ENCODE measurements at regions not wholly inside any gene's neighbourhood (a gene's known extent, or its start where the extent isn't known, plus 50 kb on each side); places are given as distances from the start of the nearest gene placed in this dataset.

GRCh38 chr4:11223311-11223710, 205.4 kb downstream of the HS3ST1 start:
- Histone ChIP-seq H3K4ac (ENCODE audit: low read depth, low read length) (no peak overlapping the region), H4K8ac (ENCODE audit: low read depth in 2 of 2, low read length in 2 of 2) (no peak overlapping the region), H3K9me3 (ENCODE audit: control insufficient read depth, insufficient read depth, low read length) (peaks cover 17% of the 10 kb centered on the region), H2BK120ac (ENCODE audit: low read depth, low read length) (no peak overlapping the region), H3K9me1 (ENCODE audit: insufficient read depth, low read length) (no peaks in the 10 kb centered on the region), H3K27me3 (ENCODE audit: control insufficient read depth, insufficient read depth, low read length) (no peaks in the 10 kb centered on the region), H3K4me2 (ENCODE audit: low read depth, low read length) (no peak overlapping the region), H3K36me3 (ENCODE audit: control insufficient read depth, insufficient read depth, low read length) (no peaks in the 10 kb centered on the region), H2AK9ac (replicated peaks; ENCODE audit: low read depth, low read length, poor library complexity) (no peak overlapping the region), H2AK5ac (ENCODE audit: low read depth, low read length) (no peak overlapping the region), H4K5ac (ENCODE audit: low read depth, low read length) (no peak overlapping the region), H3K14ac (replicated peaks; ENCODE audit: low read depth, low read length) (no peak overlapping the region), H2BK5ac (ENCODE audit: low read depth, low read length, poor library complexity, severe bottlenecking) (no peak overlapping the region), H3K23ac (ENCODE audit: low read depth, low read length) (no peak overlapping the region), H3K4me1 (ENCODE audit: control insufficient read depth, insufficient read depth, low read length) (no peaks in the 10 kb centered on the region), H3K56ac (ENCODE audit: extremely low read depth, insufficient read depth, low read length) (no peak overlapping the region), H2AFZ (replicated peaks; ENCODE audit: low read length, poor library complexity) (no peak overlapping the region), H3K79me1 (ENCODE audit: low read depth in 1 of 2, low read length in 2 of 2) (no peaks in the 10 kb centered on the region), H4K20me1 (ENCODE audit: insufficient read depth, low read length) (no peaks in the 10 kb centered on the region), H4K91ac (ENCODE audit: insufficient read depth, low read depth, low read length) (no peak overlapping the region), H3K4me3 (ENCODE audit: insufficient read depth, low read depth, low read length) (no peak overlapping the region), H2BK15ac (ENCODE audit: low read depth, low read length) (no peak overlapping the region), H2BK20ac (ENCODE audit: low read depth, low read length) (no peak overlapping the region), H3K18ac (ENCODE audit: low read depth, low read length) (no peak overlapping the region), H3K27ac (ENCODE audit: insufficient read depth, low read length) (no peak overlapping the region), H3K9ac (ENCODE audit: low read depth, low read length) (no peak overlapping the region)
- POLR2A ChIA-PET (ENCODE audit: unreplicated experiment): interaction anchor here (0.5 kb wide), 1 partner anchor 18 kb away, joined by 3 read pairs; no protein-coding TSS in a partner anchor
- WGBS, 2 experiments (ENCODE audit: extremely low coverage in 2 of 2, insufficient read length in 1 of 2): 71% methylated on average over 3 of the region's 9 CpGs; no CpG with 5 or more reads in 1 of the 2 experiments
- CTCF ChIA-PET: no interaction called here
- DNase-seq (no peak), ATAC-seq (ENCODE audit: low read depth) (no peak)
- dilution Hi-C loops (cut with HindIII; ENCODE audit: low sequenced_read_pairs, unreplicated experiment): no loop called here
- intact Hi-C loops (cut with micrococcal nuclease): no loop called here
- no peak for TF ChIP-seq FOS (IDR thresholded peaks at IDR 0.05; ENCODE audit: low read depth, low read length)
- TF ChIP-seq MAZ (IDR thresholded peaks at IDR 0.05; ENCODE audit: borderline replicate concordance, low read depth, low read length): no peak
- no peak for TF ChIP-seq CEBPB (IDR thresholded peaks at IDR 0.05; ENCODE audit: low read depth, low read length)
- no peak for TF ChIP-seq MAFK (IDR thresholded peaks at IDR 0.05; ENCODE audit: low read depth, low read length)
- no peak for TF ChIP-seq NFE2L2 (IDR thresholded peaks at IDR 0.05; ENCODE audit: low read depth, low read length)
- no peak for TF ChIP-seq SMC3 (IDR thresholded peaks at IDR 0.05; ENCODE audit: low read depth, low read length)
- no peak for TF ChIP-seq RCOR1 (IDR thresholded peaks at IDR 0.05; ENCODE audit: insufficient replicate concordance, low read length)
- TF ChIP-seq BHLHE40 (IDR thresholded peaks at IDR 0.05; ENCODE audit: low read depth, low read length): no peak
- no peak for TF ChIP-seq CTCF (conservative IDR thresholded peaks at IDR 0.05; ENCODE audit: low read depth, low read length)
- no peak for TF ChIP-seq MXI1 (IDR thresholded peaks at IDR 0.05; ENCODE audit: borderline replicate concordance, low read depth, low read length)
- TF ChIP-seq RFX5 (IDR thresholded peaks at IDR 0.05; ENCODE audit: low read depth, low read length): no peak
- TF ChIP-seq USF2 (IDR thresholded peaks at IDR 0.05; ENCODE audit: low read depth, low read length): no peak
- no peak for TF ChIP-seq ELK1 (IDR thresholded peaks at IDR 0.05; ENCODE audit: borderline replicate concordance, low read depth, low read length)
- no TSS peak for BruUV-seq (replicated peaks)
- in situ Hi-C loops (cut with MboI; ENCODE audit: low sequenced_read_pairs): no loop called here

Data from IMR-90 (cell line).